ENCODE measurements at regions not wholly inside any gene's neighbourhood (a gene's known extent, or its start where the extent isn't known, plus 50 kb on each side); places are given as distances from the start of the nearest gene placed in this dataset.

GRCh38 chr20:11691766-11692165, 225.9 kb upstream of the BTBD3 start:
- no peak overlapping the region for H4K5ac ChIP-seq (ENCODE audit: insufficient read length, low read depth, low read length)
- H3K23ac ChIP-seq (ENCODE audit: insufficient read length), result no peak overlapping the region
- no peaks in the 10 kb centered on the region for H3K36me3 ChIP-seq (ENCODE audit: control insufficient read depth in 2 of 4, insufficient read depth in 4 of 4, low read length in 3 of 4)
- no peak overlapping the region for H2BK20ac ChIP-seq (ENCODE audit: low read length)
- H3K27ac ChIP-seq (ENCODE audit: low read depth, low read length), result no peak overlapping the region
- no peak overlapping the region for H4K91ac ChIP-seq (replicated peaks; ENCODE audit: insufficient read length, low read length)
- no peak overlapping the region for H2BK15ac ChIP-seq (ENCODE audit: low read length)
- peaks cover 4% of the 10 kb centered on the region; the same call in 1 of the 2 replicates for H3K23me2 ChIP-seq (ENCODE audit: low read depth, low read length)
- H3K14ac ChIP-seq (ENCODE audit: insufficient read length), result no peak overlapping the region
- no peaks in the 10 kb centered on the region for H3K79me1 ChIP-seq (ENCODE audit: low read depth, low read length)
- no peak overlapping the region for H2BK5ac ChIP-seq (ENCODE audit: low read depth, low read length)
- peaks cover 5 to 9% (median 8%) of the 10 kb centered on the region in 4 experiments; a peak in 6 of 7 replicates for H3K27me3 ChIP-seq (replicated peaks in 1 of 4; ENCODE audit: control insufficient read depth in 3 of 4, extremely low read depth in 1 of 4, insufficient read depth in 3 of 4, low read length in 3 of 4)
- no peak overlapping the region for H3K9ac ChIP-seq (replicated peaks in 1 of 4; ENCODE audit: extremely low read depth in 1 of 4, low read depth in 3 of 4, low read length in 3 of 4)
- no peaks in the 10 kb centered on the region for H4K20me1 ChIP-seq (replicated peaks in 1 of 2; ENCODE audit: control insufficient read depth in 1 of 2, insufficient read depth in 2 of 2, low read length in 2 of 2)
- 79% methylated on average over 3 of the region's 3 CpGs; no CpG with 5 or more reads in 1 of the 2 experiments for WGBS, 2 experiments (ENCODE audit: extremely low coverage in 1 of 2, insufficient coverage in 1 of 2, insufficient read length in 1 of 2, insufficient replicate concordance in 2 of 2, low coverage in 1 of 2, low lambda C conversion rate in 2 of 2, missing lambda C conversion rate in 1 of 2)
- H2AK5ac ChIP-seq (ENCODE audit: low read depth, low read length), result no peak overlapping the region
- ChIA-PET CTCF (ENCODE audit: partially characterized antibody) (interaction anchor here (1.0 kb wide), 1 partner anchor 24 kb away, joined by 3 read pairs; no protein-coding TSS in a partner anchor), POLR2A (ENCODE audit: partially characterized antibody) (no interaction called here)
- no peak for FAIRE-seq
- no peak overlapping the region for H3K56ac ChIP-seq (replicated peaks; ENCODE audit: insufficient read length, low read depth, low read length)
- no peaks in the 10 kb centered on the region for H3K79me2 ChIP-seq (ENCODE audit: control insufficient read depth in 1 of 2, insufficient read depth in 2 of 2, low read length in 2 of 2)
- H2AFZ ChIP-seq (ENCODE audit: low read length), result no peak overlapping the region
- no peak overlapping the region for H3K4ac ChIP-seq (replicated peaks; ENCODE audit: insufficient read length, low read depth, low read length)
- H3K9me3 ChIP-seq (ENCODE audit: insufficient read depth in 2 of 2, low read depth in 1 of 2, low read length in 1 of 2), result no peaks in the 10 kb centered on the region
- no peak overlapping the region for H4K8ac ChIP-seq (ENCODE audit: extremely low read depth, insufficient read depth, low read length)
- no peak overlapping the region for H3K4me3 ChIP-seq (ENCODE audit: extremely low read depth in 1 of 4, insufficient read depth in 2 of 4, low read depth in 3 of 4, low read length in 4 of 4)
- H2BK12ac ChIP-seq (ENCODE audit: low read depth, low read length), result no peak overlapping the region
- no peak overlapping the region for H3K4me2 ChIP-seq (ENCODE audit: insufficient read depth in 1 of 2, low read depth in 2 of 2, low read length in 2 of 2)
- H3K18ac ChIP-seq (ENCODE audit: extremely low read depth, low read length), result no peak overlapping the region
- H3K4me1 ChIP-seq (replicated peaks in 1 of 4; ENCODE audit: control insufficient read depth in 3 of 4, insufficient read depth in 4 of 4, low read length in 3 of 4), result peaks cover 0 to 4% (median 0%) of the 10 kb centered on the region in 4 experiments; a peak in 3 of 7 replicates
- H2BK120ac ChIP-seq (replicated peaks; ENCODE audit: low read depth, low read length), result no peak overlapping the region
- no peak for DNase-seq (ENCODE audit: low read depth in 1 of 2, low spot score in 2 of 2)
- no peak for TF ChIP-seq NRF1 (IDR thresholded peaks at IDR 0.05; ENCODE audit: low read depth, low read length)
- TF ChIP-seq TAF7 (optimal IDR thresholded peaks at IDR 0.05; ENCODE audit: borderline replicate concordance, low read depth, low read length), result no peak
- no peak for TF ChIP-seq FOSL1 (IDR thresholded peaks at IDR 0.05; ENCODE audit: insufficient read depth, low read depth, low read length)
- TF ChIP-seq TBP (IDR thresholded peaks at IDR 0.05; ENCODE audit: low read depth, low read length), result no peak
- no peak for TF ChIP-seq BRCA1 (IDR thresholded peaks at IDR 0.05; ENCODE audit: low read depth, low read length)
- TF ChIP-seq BCL11A (IDR thresholded peaks at IDR 0.05; ENCODE audit: low read depth in 2 of 2, low read length in 2 of 2), result no peak
- no peak for TF ChIP-seq SUZ12 (IDR thresholded peaks at IDR 0.05; ENCODE audit: low read length)
- TF ChIP-seq PHF8 (conservative IDR thresholded peaks at IDR 0.05; ENCODE audit: low read depth, low read length), result no peak
- no peak for TF ChIP-seq NANOG (IDR thresholded peaks at IDR 0.05; ENCODE audit: insufficient read depth, low read depth, low read length, poor library complexity, severe bottlenecking)
- no peak for TF ChIP-seq SP4 (IDR thresholded peaks at IDR 0.05; ENCODE audit: low read length)
- no peak for TF ChIP-seq RXRA (IDR thresholded peaks at IDR 0.05; ENCODE audit: insufficient read depth, low read depth, low read length)
- TF ChIP-seq SIN3A (conservative IDR thresholded peaks at IDR 0.05 in 1 of 2, IDR thresholded peaks at IDR 0.05 in 1 of 2; ENCODE audit: low read depth in 1 of 2, low read length in 2 of 2), result no peak
- TF ChIP-seq ATF2 (IDR thresholded peaks at IDR 0.05; ENCODE audit: low read length), result no peak

Data from H1 (cell line).